PFSK-1 (cell line): ENCODE measurements at regions not wholly inside any gene's neighbourhood (a gene's known extent, or its start where the extent isn't known, plus 50 kb on each side); places are given as distances from the start of the nearest gene placed in this dataset.

Source experiments
- POLR2AphosphoS5 ChIP-seq: IDR thresholded peaks from 2 replicates; pipeline ENCODE4 v1.6.1; 2012; ENCODE audit warnings: low read depth, mild to moderate bottlenecking, control low read depth, low read length, moderate library complexity
- TF ChIP-seq, protein P1 (sequence below), 2 experiments: IDR thresholded peaks; 2 replicates each; pipeline versions ENCODE4 v1.6.1 to v1.8.0; 2011 to 2012; ENCODE audit warnings: low read depth in 2 of 2, low read length in 2 of 2, control low read depth in 1 of 2, inconsistent platforms in 1 of 2, mild to moderate bottlenecking in 1 of 2, moderate library complexity in 1 of 2; ENCODE audit not compliant: insufficient read depth in 1 of 2

DNA sequence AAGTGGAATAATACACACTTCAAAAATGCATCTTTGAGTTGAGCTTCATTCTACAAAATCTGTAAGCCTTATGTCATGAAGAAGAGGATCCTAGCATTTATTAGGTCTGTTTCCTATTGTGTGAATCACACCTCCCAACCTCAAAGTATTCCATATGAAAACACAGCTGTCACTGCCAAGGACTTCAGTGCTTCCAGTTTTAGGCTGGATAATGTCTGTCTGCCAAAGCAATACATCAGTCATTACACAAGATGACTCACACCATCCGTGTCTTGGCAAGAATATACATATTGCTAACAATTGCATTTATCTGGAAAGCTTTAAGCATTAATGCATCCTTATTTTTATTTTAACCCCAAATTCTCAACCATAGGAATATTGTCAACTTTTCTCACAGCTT, 125.7 kb upstream of the TMPRSS15 start:
- TF ChIP-seq, protein P1, sequence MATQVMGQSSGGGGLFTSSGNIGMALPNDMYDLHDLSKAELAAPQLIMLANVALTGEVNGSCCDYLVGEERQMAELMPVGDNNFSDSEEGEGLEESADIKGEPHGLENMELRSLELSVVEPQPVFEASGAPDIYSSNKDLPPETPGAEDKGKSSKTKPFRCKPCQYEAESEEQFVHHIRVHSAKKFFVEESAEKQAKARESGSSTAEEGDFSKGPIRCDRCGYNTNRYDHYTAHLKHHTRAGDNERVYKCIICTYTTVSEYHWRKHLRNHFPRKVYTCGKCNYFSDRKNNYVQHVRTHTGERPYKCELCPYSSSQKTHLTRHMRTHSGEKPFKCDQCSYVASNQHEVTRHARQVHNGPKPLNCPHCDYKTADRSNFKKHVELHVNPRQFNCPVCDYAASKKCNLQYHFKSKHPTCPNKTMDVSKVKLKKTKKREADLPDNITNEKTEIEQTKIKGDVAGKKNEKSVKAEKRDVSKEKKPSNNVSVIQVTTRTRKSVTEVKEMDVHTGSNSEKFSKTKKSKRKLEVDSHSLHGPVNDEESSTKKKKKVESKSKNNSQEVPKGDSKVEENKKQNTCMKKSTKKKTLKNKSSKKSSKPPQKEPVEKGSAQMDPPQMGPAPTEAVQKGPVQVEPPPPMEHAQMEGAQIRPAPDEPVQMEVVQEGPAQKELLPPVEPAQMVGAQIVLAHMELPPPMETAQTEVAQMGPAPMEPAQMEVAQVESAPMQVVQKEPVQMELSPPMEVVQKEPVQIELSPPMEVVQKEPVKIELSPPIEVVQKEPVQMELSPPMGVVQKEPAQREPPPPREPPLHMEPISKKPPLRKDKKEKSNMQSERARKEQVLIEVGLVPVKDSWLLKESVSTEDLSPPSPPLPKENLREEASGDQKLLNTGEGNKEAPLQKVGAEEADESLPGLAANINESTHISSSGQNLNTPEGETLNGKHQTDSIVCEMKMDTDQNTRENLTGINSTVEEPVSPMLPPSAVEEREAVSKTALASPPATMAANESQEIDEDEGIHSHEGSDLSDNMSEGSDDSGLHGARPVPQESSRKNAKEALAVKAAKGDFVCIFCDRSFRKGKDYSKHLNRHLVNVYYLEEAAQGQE (IDR thresholded peaks at IDR 0.05; ENCODE audit: insufficient read depth in 1 of 2, low read depth in 2 of 2, low read length in 2 of 2) = no peak
- TF ChIP-seq POLR2AphosphoS5 = no peak
